ENCODE measurements at regions not wholly inside any gene's neighbourhood (a gene's known extent, or its start where the extent isn't known, plus 50 kb on each side); places are given as distances from the start of the nearest gene placed in this dataset.

DNA sequence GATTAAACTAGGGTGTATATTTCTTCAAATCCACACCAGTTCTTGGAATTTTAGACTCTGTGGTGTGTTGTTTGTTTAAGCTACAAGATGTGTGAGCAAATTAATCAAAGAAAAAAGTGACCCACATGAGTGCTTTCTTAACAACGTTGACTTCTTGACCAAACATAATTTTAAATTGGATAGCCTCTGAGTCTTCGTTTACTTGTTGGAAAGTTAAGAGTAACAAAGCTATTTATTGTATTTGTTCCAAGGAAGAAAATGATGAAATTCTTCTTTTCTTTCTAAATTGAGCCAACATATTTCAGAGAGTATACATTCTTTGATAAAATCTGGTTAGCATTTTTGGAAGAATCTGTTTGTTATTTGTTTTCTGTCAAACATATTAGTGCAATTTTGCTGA, 99.9 kb upstream of the IGSF10 start:
- intact Hi-C loops (cut with micrococcal nuclease), result no loop called here
- no CpG with 5 or more reads among the region's 2 CpGs for WGBS (ENCODE audit: insufficient coverage)
- Histone ChIP-seq H3K9me3 (replicated peaks in 1 of 2; ENCODE audit: control insufficient read depth in 1 of 2, insufficient read depth in 1 of 2, low read length in 2 of 2) (no peaks in the 10 kb centered on the region), H3K4me3 (replicated peaks in 1 of 3; ENCODE audit: low read depth in 2 of 3, low read length in 3 of 3) (no peak overlapping the region), H3K36me3 (replicated peaks in 1 of 2; ENCODE audit: control insufficient read depth in 1 of 2, insufficient read depth in 2 of 2, low read length in 2 of 2) (no peaks in the 10 kb centered on the region), H3K4me1 (ENCODE audit: control insufficient read depth in 1 of 2, insufficient read depth in 2 of 2, low read length in 2 of 2) (peaks cover 19 to 27% of the 10 kb centered on the region in 2 donors), H4K20me1 (ENCODE audit: insufficient read depth, low read length) (no peaks in the 10 kb centered on the region), H3K79me2 (ENCODE audit: insufficient read depth, low read length) (no peaks in the 10 kb centered on the region), H3K27me3 (ENCODE audit: control insufficient read depth in 2 of 2, insufficient read depth in 2 of 2, low read length in 2 of 2) (no peaks in the 10 kb centered on the region), H3K27ac (ENCODE audit: low read depth in 1 of 2, low read length in 2 of 2) (no peak overlapping the region), H2AFZ (ENCODE audit: insufficient read depth, low read depth, low read length, poor library complexity, severe bottlenecking) (no peak overlapping the region), H3K4me2 (replicated peaks; ENCODE audit: extremely low read depth, low read length, poor library complexity, severe bottlenecking) (no peak overlapping the region), H3K9ac (ENCODE audit: insufficient read depth, low read length, poor library complexity, severe bottlenecking) (no peak overlapping the region)
- Mint-ChIP-seq H3K36me3 (no peaks in the 10 kb centered on the region), H3K4me1 (peaks cover 19% of the 10 kb centered on the region), H3K27me3 (ENCODE audit: low read depth in 3 of 3) (no peaks in the 10 kb centered on the region), H3K4me3 (no peak overlapping the region), H3K9me3 (peaks cover 0 to 4% (median 0%) of the 10 kb centered on the region in 7 donors), H3K27ac (no peak overlapping the region)
- DNase-seq, result no peak
- TF ChIP-seq, protein P1, sequence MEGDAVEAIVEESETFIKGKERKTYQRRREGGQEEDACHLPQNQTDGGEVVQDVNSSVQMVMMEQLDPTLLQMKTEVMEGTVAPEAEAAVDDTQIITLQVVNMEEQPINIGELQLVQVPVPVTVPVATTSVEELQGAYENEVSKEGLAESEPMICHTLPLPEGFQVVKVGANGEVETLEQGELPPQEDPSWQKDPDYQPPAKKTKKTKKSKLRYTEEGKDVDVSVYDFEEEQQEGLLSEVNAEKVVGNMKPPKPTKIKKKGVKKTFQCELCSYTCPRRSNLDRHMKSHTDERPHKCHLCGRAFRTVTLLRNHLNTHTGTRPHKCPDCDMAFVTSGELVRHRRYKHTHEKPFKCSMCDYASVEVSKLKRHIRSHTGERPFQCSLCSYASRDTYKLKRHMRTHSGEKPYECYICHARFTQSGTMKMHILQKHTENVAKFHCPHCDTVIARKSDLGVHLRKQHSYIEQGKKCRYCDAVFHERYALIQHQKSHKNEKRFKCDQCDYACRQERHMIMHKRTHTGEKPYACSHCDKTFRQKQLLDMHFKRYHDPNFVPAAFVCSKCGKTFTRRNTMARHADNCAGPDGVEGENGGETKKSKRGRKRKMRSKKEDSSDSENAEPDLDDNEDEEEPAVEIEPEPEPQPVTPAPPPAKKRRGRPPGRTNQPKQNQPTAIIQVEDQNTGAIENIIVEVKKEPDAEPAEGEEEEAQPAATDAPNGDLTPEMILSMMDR (IDR thresholded peaks at IDR 0.05), result no peak

DNA sequence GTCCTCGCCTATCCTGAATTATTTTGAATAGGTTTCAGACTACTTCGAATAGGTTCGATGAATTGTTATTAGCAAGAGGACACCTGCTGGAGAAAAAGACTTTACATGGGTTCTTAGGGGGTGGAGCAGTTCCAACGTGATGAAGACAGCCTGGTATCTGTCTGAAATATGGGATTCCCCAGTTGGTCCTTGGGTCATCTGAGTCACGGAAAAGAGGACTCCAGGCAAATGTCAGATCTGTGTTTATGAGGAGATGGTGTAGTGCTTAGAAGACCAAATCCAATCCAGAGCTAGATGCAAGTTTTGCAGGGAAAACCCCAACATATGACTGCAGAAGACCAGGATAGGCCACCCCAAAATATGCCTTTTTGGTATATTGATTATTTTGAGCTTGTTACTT, 98.9 kb upstream of the IGSF10 start:
- no peak overlapping the region for H3K4me2 ChIP-seq (replicated peaks; ENCODE audit: extremely low read depth, low read length, poor library complexity, severe bottlenecking)
- no peak for DNase-seq
- Mint-ChIP-seq H3K4me3 (no peak overlapping the region), H3K36me3 (no peaks in the 10 kb centered on the region), H3K4me1 (peaks cover 24% of the 10 kb centered on the region), H3K27ac (no peak overlapping the region), H3K27me3 (ENCODE audit: low read depth in 3 of 3) (no peaks in the 10 kb centered on the region), H3K9me3 (peaks cover 0 to 4% (median 0%) of the 10 kb centered on the region in 7 donors)
- TF ChIP-seq, protein P1 (IDR thresholded peaks at IDR 0.05), result no peak
- intact Hi-C loops (cut with micrococcal nuclease), result no loop called here
- no peaks in the 10 kb centered on the region for H3K79me2 ChIP-seq (ENCODE audit: insufficient read depth, low read length)
- peaks cover 19 to 27% of the 10 kb centered on the region in 2 donors for H3K4me1 ChIP-seq (ENCODE audit: control insufficient read depth in 1 of 2, insufficient read depth in 2 of 2, low read length in 2 of 2)
- H3K9me3 ChIP-seq (replicated peaks in 1 of 2; ENCODE audit: control insufficient read depth in 1 of 2, insufficient read depth in 1 of 2, low read length in 2 of 2), result no peaks in the 10 kb centered on the region
- H2AFZ ChIP-seq (ENCODE audit: insufficient read depth, low read depth, low read length, poor library complexity, severe bottlenecking), result no peak overlapping the region
- no peaks in the 10 kb centered on the region for H3K36me3 ChIP-seq (replicated peaks in 1 of 2; ENCODE audit: control insufficient read depth in 1 of 2, insufficient read depth in 2 of 2, low read length in 2 of 2)
- H3K27ac ChIP-seq (ENCODE audit: low read depth in 1 of 2, low read length in 2 of 2), result no peak overlapping the region
- H4K20me1 ChIP-seq (ENCODE audit: insufficient read depth, low read length), result no peaks in the 10 kb centered on the region
- no peak overlapping the region for H3K4me3 ChIP-seq (replicated peaks in 1 of 3; ENCODE audit: low read depth in 2 of 3, low read length in 3 of 3)
- H3K27me3 ChIP-seq (ENCODE audit: control insufficient read depth in 2 of 2, insufficient read depth in 2 of 2, low read length in 2 of 2), result no peaks in the 10 kb centered on the region
- WGBS (ENCODE audit: insufficient coverage), result 95% methylated on average over 4 of the region's 5 CpGs
- no peak overlapping the region for H3K9ac ChIP-seq (ENCODE audit: insufficient read depth, low read length, poor library complexity, severe bottlenecking)
